Hepatocyte (in vitro differentiated cells): ENCODE measurements at regions not wholly inside any gene's neighbourhood (a gene's known extent, or its start where the extent isn't known, plus 50 kb on each side); places are given as distances from the start of the nearest gene placed in this dataset.

Experiments used
- EZH2 ChIP-seq: fragments of 200-600 bp; sonication (generic); IDR thresholded peaks from 2 replicates; pipeline ENCODE4 v1.6.1; 2016; ENCODE audit warnings: antibody characterized with exemption, mild to moderate bottlenecking, borderline replicate concordance
- EZH2phosphoT487 ChIP-seq: fragments of 200-600 bp; sonication (generic); IDR thresholded peaks from one replicate; pipeline ENCODE4 v1.6.1; 2018; ENCODE audit warnings: antibody characterized with exemption, mild to moderate bottlenecking, low read depth, moderate library complexity; ENCODE audit not compliant: unreplicated experiment, severe bottlenecking
- TF ChIP-seq, protein P1 (sequence below): fragments of 200-600 bp; sonication (generic); IDR thresholded peaks from 2 replicates; pipeline ENCODE4 v1.5.1; 2016; ENCODE audit warnings: antibody characterized with exemption, mild to moderate bottlenecking; ENCODE audit not compliant: poor library complexity

DNA sequence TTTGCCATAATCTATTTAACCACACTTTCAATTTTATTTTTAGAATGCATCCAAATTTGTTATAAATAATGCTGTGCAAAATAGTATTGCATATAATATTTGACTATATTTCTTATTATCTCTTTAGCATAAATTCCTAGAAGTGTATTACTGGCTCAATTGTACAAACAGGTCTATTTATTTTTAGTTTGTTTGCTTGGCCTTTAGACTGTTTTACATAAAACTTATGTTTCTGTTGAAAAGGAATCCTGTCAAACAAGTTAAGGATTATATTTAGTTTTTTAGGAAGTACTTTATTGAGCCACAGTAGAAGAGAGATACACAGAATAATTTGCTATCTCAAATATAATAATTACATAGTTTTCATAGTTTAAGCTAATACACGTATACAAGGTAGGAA is 413.8 kb downstream of the GBA3 start:
- TF ChIP-seq EZH2 (no peak), EZH2phosphoT487 (no peak)
- TF ChIP-seq, protein P1, sequence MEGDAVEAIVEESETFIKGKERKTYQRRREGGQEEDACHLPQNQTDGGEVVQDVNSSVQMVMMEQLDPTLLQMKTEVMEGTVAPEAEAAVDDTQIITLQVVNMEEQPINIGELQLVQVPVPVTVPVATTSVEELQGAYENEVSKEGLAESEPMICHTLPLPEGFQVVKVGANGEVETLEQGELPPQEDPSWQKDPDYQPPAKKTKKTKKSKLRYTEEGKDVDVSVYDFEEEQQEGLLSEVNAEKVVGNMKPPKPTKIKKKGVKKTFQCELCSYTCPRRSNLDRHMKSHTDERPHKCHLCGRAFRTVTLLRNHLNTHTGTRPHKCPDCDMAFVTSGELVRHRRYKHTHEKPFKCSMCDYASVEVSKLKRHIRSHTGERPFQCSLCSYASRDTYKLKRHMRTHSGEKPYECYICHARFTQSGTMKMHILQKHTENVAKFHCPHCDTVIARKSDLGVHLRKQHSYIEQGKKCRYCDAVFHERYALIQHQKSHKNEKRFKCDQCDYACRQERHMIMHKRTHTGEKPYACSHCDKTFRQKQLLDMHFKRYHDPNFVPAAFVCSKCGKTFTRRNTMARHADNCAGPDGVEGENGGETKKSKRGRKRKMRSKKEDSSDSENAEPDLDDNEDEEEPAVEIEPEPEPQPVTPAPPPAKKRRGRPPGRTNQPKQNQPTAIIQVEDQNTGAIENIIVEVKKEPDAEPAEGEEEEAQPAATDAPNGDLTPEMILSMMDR, result no peak
